NCI-H2029 (cell line): ENCODE measurements at regions not wholly inside any gene's neighbourhood (a gene's known extent, or its start where the extent isn't known, plus 50 kb on each side); places are given as distances from the start of the nearest gene placed in this dataset.

ENCODE experiments used
- DNase-seq: peaks from one replicate; lab custom pipeline; 2025; lab: John Stamatoyannopoulos, UW

DNA sequence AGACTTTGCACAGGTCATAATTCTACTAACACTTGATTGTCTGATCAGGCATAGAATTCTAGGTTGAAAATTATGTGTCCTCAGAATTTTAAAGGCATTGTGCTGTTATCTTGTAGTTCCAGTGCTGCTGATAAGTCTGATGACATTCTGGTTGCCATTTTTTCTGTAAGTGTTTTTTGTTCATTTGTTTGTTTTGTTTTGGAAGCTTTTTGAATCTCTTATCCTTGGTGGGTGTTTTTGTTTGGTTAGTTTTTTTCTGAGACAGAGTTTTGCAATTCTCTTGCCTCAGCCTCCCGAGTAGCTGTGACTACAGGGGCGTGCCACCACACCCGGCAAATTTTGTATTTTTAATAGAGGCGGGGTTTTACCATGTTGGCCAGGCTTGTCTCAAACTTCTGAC lies 178.9 kb downstream of the CCDC71L start:
- DNase-seq: no peak

DNA sequence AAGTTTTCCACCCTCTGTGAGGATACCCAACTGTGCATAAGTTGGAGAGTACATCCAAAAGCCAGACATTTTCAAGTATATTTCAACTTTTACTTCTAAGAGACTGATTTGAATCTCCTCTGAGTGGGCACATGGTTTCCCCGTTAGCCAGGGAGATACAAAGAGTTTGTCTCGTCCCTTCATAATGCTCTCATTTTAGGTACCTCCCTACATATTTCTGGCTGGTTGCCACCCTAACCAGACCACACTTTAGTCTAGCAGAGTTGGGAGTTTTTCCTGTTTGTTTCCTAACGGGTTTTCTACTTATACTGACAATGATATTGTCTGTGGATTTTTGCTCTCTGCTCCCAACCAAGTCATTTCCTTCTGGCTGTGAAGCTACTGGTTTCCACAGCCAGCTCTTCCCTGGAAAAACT lies 180.3 kb downstream of the CCDC71L start:
- DNase-seq: no peak

DNA sequence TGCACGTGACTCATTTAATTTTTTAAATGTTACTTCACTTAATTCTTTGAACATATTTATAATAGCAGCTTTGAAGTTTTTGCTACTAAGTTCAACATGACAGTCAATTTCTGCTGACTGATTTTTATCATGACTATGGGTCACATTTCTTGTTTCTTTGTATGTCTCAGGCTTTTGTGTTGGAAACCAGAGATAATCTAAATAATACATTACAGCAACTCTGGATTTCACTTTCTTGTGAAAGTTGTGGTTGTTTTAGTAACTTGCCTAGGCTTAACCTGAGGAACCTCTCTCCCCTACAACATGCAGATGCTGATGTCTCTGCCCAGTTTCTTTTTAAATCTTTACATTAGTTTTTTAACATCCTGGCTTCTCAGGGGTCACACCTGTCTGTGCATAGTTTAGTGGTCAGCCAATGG lies 180.8 kb downstream of the CCDC71L start:
- no peak for DNase-seq

DNA sequence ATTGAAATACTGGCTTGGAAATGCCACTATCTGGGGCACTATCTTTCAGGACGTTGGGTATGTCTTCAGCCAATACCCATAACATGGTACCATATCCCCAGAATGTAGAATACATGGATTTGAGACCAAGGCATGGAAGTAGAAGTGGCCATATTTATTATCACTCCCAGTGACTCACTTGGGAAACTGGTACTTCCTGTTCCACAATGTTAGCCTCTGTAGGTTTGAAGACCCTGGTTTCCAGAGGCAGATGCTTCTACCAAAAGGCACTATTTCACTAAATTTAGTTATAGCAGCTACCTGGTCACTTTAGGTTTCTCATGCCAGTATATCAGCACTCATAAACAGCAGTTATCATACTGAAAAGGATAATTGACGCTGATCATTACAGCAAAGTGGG lies 184.2 kb downstream of the CCDC71L start:
- DNase-seq: no peak

DNA sequence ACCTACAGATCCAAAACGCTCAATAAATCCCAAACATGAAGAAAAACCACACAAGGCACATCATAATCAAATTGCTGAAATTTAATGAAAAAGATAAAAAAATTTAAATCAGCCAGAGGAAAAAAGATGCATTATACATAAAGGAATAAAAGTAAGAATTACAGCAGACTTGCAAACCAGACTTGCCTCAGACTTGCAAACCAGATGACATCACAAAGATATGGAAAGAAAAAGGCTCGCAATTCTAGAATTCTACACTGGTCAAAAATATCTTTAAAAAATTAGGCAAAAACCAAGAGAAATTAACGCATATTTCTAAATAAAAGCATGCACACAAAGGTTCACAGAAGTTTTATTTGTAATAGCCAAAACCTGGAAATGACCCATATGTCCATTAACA lies 188.0 kb upstream of the NAMPT start:
- no peak for DNase-seq

DNA sequence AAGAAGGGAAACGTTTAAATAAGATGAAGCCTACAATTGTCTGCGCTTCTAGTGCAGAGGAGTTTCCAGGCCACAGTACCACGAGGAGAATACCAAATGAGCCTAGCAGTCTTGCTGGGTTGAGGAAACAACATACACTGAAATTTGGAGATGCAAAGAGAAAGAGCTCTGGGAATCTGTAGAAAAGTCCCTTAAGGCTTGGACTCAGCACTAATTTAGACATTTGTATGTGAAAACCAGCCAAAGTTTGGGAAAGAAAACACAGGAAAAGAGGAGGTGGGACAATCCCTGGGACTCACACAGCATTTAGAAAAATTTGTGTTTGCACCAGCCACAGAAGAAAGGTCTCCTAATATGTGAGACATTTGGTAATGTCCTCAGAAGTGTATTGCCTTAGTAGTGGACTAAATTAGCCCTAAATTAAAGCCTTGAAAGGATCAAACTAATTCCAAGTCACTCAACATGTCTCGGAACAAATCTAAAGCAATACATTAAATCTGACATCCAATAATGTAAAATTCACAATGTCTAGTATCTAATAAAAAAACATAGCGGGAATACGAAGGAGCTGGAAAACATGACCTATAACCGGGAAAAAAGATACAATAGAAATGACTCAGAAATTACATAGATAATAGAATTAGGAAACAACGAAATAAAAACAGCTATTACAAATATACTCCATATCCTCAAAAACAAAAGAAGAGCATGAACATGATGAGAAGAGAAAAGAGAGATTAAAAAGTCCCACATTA lies 187.1 kb upstream of the NAMPT start:
- DNase-seq: no peak

DNA sequence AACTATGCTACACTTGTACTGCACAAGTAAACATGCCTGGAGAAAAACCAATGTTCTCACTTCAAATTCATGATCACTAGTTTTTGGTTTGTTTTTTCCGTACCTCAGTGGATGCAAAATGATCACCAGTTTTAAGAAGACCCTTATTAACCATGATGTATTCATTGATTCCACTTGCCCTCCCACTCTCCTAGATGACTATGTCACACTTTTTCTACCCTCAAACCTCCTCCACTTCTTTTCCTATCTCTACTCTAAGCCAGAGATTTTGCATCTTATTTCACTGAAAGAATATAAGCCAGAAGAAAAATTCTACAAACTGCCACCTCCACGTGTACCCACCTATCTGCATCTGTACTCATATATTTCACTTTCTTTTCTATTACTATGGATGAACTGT lies 186.2 kb upstream of the NAMPT start:
- DNase-seq: no peak

GRCh38 chr7:106466867-106467266 lies 182.1 kb upstream of the NAMPT start:
- no peak for DNase-seq

DNA sequence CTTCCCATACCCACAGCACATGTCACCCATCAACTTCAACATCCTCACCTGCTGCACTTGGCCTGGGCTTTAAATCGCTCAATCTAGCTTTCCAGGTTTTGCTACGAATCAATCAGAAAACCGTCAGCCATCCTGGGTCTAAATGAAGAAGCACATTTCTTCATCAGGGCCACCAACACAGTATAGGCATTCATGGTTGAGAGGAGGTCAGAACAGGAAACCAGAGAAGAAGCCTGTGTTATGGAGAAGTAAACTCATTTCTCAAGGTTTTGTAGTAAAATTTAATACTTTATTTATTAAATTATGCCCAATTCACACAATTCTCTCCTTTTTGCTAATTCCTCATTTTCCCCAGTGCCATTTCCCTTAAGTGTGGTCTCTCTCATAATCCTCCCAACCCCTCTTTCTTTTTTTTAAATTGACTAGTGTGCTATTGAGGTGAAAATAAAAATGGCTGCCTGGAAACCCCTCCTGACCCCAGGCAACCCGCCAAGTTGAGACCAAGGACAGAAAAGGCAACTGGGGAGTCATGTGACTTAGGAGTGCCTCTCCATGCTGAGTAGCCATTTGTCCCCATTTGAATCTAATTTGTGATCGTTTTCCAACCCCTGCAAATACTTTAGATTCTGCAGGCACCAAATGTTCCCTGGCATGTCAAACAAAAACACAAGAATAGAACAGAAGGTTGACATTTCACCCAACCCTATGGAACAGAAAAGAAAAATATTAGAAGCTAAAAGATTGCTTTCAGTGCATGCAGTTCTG lies 181.1 kb upstream of the NAMPT start:
- no peak for DNase-seq

DNA sequence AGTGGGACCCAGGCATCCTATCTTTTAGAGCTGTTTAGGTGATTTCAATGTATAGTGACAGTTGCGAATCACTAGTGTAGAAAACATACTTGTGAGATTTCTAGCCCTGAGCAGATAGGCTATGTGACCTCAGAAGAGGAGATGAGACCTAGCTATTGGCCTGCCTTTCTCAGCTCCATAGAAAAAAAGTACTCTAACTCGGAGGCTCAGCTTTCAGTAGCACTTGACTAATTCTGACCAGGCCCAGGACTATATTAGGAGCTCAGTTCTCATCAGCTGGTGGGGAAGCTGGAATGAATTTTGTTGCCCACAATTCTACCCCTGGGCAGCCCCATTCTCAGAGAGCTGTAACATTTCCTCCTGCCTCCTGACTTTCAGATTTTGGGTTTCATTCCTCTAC lies 179.9 kb upstream of the NAMPT start:
- DNase-seq: no peak

DNA sequence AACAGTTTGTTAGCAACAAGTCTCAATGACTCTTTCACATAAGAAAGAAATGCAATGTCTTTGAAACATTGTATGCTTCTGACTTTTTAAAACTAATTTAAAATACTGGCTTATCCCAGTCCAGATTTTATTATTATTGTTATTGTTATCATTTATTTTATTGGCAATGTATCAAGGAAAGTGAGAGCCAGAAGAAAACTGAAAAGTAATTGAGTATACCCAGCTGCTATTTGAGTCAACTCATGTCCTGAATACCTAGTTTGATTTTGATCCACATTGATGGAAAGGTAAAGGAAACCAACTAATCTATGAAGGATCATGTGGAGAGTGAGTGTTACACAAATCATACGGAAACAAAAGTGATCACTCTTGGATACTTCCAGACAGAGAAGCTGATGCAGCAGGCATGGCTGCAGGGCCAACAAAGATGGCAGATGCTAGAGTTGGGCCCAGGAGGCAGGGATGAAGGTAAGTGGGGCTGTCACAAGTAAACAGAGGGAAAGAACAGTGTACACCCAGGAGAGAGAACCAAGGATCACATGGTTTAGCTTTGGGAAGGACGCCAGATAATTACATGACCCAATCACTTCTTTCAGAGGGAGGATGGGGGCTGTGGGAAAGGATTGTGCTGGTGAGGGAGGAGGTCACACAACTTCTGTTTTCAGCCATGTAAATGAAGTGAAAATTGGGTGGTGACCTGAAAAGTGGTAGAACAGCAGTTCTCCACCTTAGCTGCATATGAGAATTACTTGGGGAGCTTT lies 179.2 kb upstream of the NAMPT start:
- DNase-seq: no peak

DNA sequence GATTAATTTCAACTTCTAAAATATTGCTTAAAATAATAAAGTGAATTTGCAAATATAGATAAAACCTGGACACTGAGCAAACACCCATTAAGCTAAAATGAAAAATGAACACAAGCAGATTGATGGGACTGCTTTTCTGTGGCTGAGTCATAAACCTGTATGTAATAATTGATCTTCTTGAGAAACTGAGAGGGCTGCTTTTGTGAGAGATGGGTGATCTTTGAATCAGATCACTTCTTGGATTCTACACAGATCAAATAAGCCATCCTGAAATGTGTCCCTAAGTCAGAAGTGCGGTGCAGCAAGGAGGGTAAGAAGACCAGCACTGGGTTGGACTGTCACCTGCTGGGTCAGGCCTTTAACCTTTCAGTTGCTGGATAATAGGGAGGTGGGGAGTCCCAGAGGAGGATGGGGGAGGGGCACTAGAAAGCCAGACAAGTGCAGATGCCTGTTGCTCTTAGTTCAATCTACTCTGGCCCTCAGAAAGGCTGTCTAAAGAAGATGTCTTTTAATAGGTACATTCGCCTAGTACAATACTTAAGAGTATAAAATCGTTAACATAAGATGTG lies 178.2 kb upstream of the NAMPT start:
- no peak for DNase-seq

DNA sequence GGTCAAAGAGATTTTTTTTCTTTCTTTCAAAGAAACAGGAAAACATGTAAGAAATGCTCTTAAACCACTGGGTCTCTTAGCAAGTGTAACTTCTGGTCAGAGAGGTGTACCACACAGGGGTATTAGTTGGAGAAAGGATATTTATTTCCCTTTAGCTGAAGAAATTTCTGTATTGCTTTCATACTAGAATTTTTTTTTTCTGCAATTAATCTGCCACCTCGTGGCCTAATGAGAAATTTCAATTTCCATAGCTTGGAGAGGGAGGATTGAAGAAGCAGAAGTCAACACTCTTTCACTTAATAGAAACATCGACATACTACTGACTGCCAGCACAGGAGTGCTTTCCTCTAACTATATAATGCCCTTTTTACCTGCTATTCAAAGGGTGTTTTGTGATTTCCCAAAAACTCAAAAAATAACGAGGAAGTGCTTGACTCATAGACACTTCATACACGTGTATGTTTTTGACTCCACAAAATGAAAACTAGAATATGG lies 177.6 kb upstream of the NAMPT start:
- DNase-seq: peak; percentile 16

DNA sequence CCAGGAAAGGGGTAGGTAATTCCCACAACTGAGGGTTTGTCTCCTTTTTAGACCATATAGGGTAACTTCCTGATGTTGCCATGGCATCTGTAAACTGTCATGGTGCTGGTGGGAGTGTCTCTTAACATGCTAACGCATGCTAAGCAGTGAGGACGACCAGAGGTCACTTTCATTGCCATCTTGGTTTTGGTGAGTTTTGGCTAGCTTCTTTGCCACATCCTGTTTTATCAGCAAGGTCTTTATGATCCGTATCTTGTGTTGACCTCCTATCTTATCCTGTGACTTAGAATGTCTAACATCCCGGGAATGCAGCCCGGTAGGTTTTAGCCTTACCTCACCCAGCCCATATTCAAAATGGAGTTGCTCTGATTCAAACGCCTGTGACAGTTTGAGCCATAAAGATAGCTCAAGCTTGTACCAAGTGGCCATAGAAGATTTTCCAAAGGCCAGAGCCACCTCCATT lies 176.0 kb upstream of the NAMPT start:
- DNase-seq: no peak

- no peak for DNase-seq
These were observed 174.8 kb upstream of the NAMPT start for GRCh38 chr7:106459397-106460072.

DNA sequence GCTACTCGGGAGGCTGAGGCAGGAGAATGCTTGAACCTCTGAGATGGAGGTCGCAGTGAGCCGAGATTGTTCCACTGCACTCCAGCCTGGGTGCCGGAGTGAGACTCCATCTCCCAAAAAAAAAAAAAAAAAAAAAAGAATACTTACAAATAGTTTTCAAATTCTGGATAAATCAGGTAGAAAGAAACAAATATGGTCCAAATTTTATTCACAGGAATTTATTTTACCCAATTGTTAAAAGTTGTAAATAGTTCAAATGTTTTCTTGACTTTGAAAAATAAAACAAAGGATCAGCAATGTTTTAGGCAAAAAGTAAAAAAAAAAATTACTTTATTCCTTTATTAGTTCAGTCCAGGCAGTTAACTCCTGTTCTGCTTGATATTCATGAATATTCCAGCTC lies 172.9 kb upstream of the NAMPT start:
- DNase-seq: no peak

GRCh38 chr7:106456329-106456728 lies 171.5 kb upstream of the NAMPT start:
- no peak for DNase-seq

DNA sequence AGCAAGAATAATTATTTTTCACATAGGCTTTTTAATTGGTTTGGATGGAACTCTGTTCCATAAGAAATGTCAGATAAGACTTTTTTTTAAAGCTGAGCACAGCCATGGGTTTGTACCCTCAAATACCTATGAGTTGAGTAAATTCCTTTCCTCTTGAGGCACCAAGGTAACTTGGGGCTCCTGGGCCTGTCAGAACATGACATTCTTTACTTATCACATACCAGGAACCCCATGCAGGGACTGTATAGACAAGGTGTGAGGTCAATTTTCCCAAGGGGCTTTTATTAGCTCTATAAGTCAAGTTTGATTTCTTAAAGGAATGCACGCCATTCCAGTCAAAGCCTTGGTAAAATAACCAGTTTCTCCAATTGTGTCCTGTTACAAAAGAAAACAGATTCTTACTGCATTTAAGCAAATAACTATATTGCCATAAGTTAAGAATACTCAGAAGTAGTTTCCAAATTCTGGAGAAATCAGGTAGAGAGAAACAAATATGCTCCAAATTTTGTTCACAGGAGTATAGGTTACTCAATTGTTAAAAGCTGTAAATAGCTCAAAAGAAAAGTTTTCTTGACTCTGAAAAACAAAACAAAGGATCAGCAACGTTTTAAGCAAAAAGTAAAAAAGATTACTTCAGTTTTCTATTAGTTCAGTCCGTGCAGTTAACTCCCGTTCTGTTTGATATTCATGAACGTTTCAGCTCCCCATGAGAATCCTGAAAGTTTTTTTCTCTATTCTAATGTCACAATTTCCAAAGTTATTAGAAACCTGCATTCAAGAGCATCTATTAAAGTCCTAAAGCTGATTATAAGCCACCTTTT lies 167.5 kb upstream of the NAMPT start:
- DNase-seq: no peak

GRCh38 chr7:106451171-106451570 lies 166.4 kb upstream of the NAMPT start:
- DNase-seq: no peak

GRCh38 chr7:106450716-106451115 lies 165.9 kb upstream of the NAMPT start:
- DNase-seq: no peak
